HEK293 (cell line): ENCODE measurements at regions not wholly inside any gene's neighbourhood (a gene's known extent, or its start where the extent isn't known, plus 50 kb on each side); places are given as distances from the start of the nearest gene placed in this dataset.

Experiments used
- CTCF ChIA-PET: fragments of 350-600 bp; formaldehyde crosslinking; extraction: SDS; loops from one replicate; lab custom pipeline; 2021; ENCODE audit warnings: antibody characterized with exemption; lab: Yijun Ruan, JAX
- POLR2A ChIA-PET: fragments of 300-600 bp; formaldehyde crosslinking; extraction: SDS; loops from one replicate; lab custom pipeline; 2020; ENCODE audit warnings: antibody characterized with exemption, inconsistent platforms; lab: Yijun Ruan, JAX
- H3K27ac ChIP-seq: fragments of 200-500 bp; sonication (Bioruptor generic); 2 replicates; pipeline ENCODE4 v1.5.1; 2014; ENCODE audit warnings: low read depth, low read length, control low read depth, inconsistent platforms; ENCODE audit errors: extremely low read depth
- H3K36me3 ChIP-seq, 2 experiments: fragments of 200-500 bp in 1 of 2; sonication (Bioruptor generic) in 1 of 2; 1 replicate in 1 of 2; 2 replicates in 1 of 2; pipeline ENCODE4 v1.5.1; 2014 to 2017; ENCODE audit warnings: inconsistent platforms in 2 of 2, low read length in 2 of 2; ENCODE audit not compliant: control insufficient read depth in 2 of 2, insufficient read depth in 1 of 2
- H3K4me1 ChIP-seq: fragments of 200-500 bp; sonication (Bioruptor generic); 2 replicates; pipeline ENCODE4 v1.5.1; 2014; ENCODE audit warnings: mild to moderate bottlenecking, low read length, inconsistent platforms; ENCODE audit not compliant: control insufficient read depth, insufficient read depth
- H3K4me3 ChIP-seq: 2 replicates; pipeline ENCODE4 v1.5.1; 2011; ENCODE audit warnings: low read depth, mild to moderate bottlenecking, control low read depth, low read length, moderate library complexity
- H3K9me3 ChIP-seq: fragments of 200-500 bp; sonication (Bioruptor generic); 2 replicates; pipeline ENCODE4 v1.5.1; 2014; ENCODE audit warnings: low read depth, low read length, inconsistent platforms; ENCODE audit not compliant: control insufficient read depth, insufficient read depth
- BCL11A ChIP-seq: fragments of 450-650 bp; formaldehyde crosslinking; IDR thresholded peaks from 2 replicates; pipeline ENCODE4 v1.5.1; 2016; ENCODE audit warnings: low read depth, missing biosample characterization, missing genetic modification characterization
- SALL2 ChIP-seq: fragments of 450-650 bp; formaldehyde crosslinking; IDR thresholded peaks from 2 replicates; pipeline ENCODE4 v1.5.0; 2017; ENCODE audit warnings: missing biosample characterization, mild to moderate bottlenecking, missing genetic modification characterization, borderline replicate concordance
- SP7 ChIP-seq: fragments of 450-650 bp; formaldehyde crosslinking; IDR thresholded peaks from 2 replicates; pipeline ENCODE4 v1.5.1; 2016; ENCODE audit warnings: missing biosample characterization, missing genetic modification characterization
- TCF7L2 ChIP-seq: IDR thresholded peaks from 2 replicates; pipeline ENCODE4 v1.6.1; 2011; ENCODE audit warnings: low read depth, mild to moderate bottlenecking, inconsistent platforms, low read length, moderate library complexity, borderline replicate concordance
- YY2 ChIP-seq: fragments of 450-650 bp; formaldehyde crosslinking; IDR thresholded peaks from 2 replicates; pipeline ENCODE4 v1.5.1; 2016; ENCODE audit warnings: missing biosample characterization, missing genetic modification characterization
- ZNF112 ChIP-seq: fragments of 450-650 bp; formaldehyde crosslinking; IDR thresholded peaks from 2 replicates; pipeline ENCODE4 v1.5.0; 2017; ENCODE audit warnings: missing biosample characterization, missing genetic modification characterization
- ZNF184 ChIP-seq: fragments of 450-650 bp; IDR thresholded peaks from 2 replicates; pipeline ENCODE4 v1.5.1; 2018; ENCODE audit warnings: missing biosample characterization, mild to moderate bottlenecking, missing genetic modification characterization
- ZNF214 ChIP-seq: fragments of 450-650 bp; formaldehyde crosslinking; IDR thresholded peaks from 2 replicates; pipeline ENCODE4 v1.5.1; 2017; ENCODE audit warnings: missing biosample characterization, mild to moderate bottlenecking, missing genetic modification characterization, borderline replicate concordance
- ZNF292 ChIP-seq: fragments of 450-650 bp; formaldehyde crosslinking; IDR thresholded peaks from 2 replicates; pipeline ENCODE4 v1.5.1; 2016; ENCODE audit warnings: low read depth, missing biosample characterization, missing genetic modification characterization, borderline replicate concordance
- ZNF311 ChIP-seq: fragments of 450-650 bp; formaldehyde crosslinking; IDR thresholded peaks from 2 replicates; pipeline ENCODE4 v1.5.1; 2017; ENCODE audit warnings: missing biosample characterization, missing genetic modification characterization, borderline replicate concordance
- ZNF433 ChIP-seq: fragments of 450-650 bp; formaldehyde crosslinking; IDR thresholded peaks from 2 replicates; pipeline ENCODE4 v1.5.1; 2016; ENCODE audit warnings: missing biosample characterization, missing genetic modification characterization, low read depth
- ZNF658 ChIP-seq: fragments of 450-650 bp; formaldehyde crosslinking; IDR thresholded peaks from 2 replicates; pipeline ENCODE4; 2016; ENCODE audit warnings: missing biosample characterization, missing genetic modification characterization
- ZSCAN16 ChIP-seq: fragments of 450-650 bp; formaldehyde crosslinking; IDR thresholded peaks from 2 replicates; pipeline ENCODE4 v1.5.1; 2016; ENCODE audit warnings: missing biosample characterization, missing genetic modification characterization
- TF ChIP-seq, protein P1 (sequence below): fragments of 450-650 bp; formaldehyde crosslinking; IDR thresholded peaks from 2 replicates; pipeline ENCODE4; 2016; ENCODE audit warnings: missing biosample characterization, missing genetic modification characterization
- TF ChIP-seq, protein P2 (sequence below): fragments of 450-650 bp; formaldehyde crosslinking; IDR thresholded peaks from 2 replicates; pipeline ENCODE4 v1.5.1; 2016; ENCODE audit warnings: missing biosample characterization, missing genetic modification characterization
- TF ChIP-seq, protein P3 (sequence below): fragments of 450-650 bp; formaldehyde crosslinking; IDR thresholded peaks from 2 replicates; pipeline ENCODE4 v1.5.1; 2017; ENCODE audit warnings: missing biosample characterization, missing genetic modification characterization
- TF ChIP-seq, protein P4 (sequence below): fragments of 450-650 bp; formaldehyde crosslinking; IDR thresholded peaks from 2 replicates; pipeline ENCODE4 v1.5.1; 2016; ENCODE audit warnings: missing biosample characterization, missing genetic modification characterization, borderline replicate concordance

DNA sequence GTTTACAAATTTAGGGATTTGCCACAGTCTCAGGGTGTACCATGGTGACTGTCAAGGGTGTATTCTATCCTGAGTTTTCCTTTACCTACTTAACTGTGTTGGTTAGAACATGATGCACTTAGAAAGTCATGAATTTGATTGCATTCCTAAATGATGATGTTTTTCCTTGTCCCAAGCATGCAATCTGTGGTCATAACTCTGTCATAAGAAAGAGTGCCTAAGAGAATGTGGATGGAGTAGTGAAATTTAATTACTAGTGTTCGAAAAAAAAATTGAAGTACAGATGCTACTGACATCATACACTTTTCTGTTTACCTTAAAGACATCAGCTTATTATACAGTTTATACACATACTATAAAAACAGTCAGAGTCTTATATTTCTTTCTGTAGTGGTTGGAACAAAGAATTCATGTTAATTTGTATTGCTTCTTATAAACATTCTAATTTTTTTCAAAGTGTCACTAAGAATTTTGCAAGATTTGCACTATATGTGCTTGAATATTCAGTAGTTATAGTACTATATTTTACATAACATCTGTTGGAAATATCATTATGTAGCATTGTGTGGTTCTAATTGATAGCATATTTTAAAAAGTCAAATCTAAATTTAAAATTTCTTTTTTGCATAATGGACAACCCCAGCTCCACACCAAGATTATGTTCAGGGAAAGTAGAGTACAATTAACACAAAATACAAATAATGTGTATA lies 231.3 kb upstream of the KCNMB2 start (continued):
- 0 out of 2 replicates have a peak, but pooled peaks have one; percentile 37 for TF ChIP-seq SP7 (tag by site-specific recombination)

DNA sequence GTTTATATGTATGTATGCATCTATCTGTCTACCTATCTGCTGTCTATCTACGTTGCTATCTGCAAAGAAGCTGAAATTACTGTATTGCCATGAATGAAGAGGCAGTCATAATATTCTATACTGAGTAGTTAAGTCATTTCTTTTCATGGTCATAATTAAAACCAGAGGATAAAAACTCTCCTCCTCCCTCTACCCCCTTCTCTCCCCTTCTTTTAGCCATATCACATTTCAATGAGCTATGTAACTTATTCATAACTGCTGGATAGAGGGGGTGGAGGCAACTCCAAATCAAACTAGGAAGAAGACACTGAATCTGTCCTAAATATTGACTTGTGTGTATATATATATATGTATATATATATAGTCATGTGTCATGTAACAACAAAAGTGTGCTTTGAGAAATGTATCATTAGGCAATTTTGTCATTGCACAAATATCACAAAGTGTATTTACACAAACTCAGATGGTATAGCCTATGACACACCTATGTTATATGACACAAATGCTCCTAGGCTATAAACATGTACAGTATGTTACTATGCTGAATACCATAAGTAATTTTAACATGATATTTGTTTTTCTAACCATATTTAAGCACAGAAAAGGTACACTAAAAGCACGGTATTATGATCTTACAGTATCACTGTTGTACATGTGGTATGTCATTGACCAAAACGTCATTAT lies 229.7 kb upstream of the KCNMB2 start:
- Histone ChIP-seq H3K9me3 (no peaks in the 10 kb centered on the region), H3K36me3 (no peaks in the 10 kb centered on the region), H3K4me3 (no peak overlapping the region), H3K27ac (no peak overlapping the region), H3K4me1 (no peaks in the 10 kb centered on the region)
- POLR2A ChIA-PET: no interaction called here
- CTCF ChIA-PET: interaction anchor here (0.6 to 0.8 kb wide), 2 partner anchors 8 to 101 kb away, joined by 3 read pairs; no protein-coding TSS in a partner anchor
- TF ChIP-seq, protein P1, sequence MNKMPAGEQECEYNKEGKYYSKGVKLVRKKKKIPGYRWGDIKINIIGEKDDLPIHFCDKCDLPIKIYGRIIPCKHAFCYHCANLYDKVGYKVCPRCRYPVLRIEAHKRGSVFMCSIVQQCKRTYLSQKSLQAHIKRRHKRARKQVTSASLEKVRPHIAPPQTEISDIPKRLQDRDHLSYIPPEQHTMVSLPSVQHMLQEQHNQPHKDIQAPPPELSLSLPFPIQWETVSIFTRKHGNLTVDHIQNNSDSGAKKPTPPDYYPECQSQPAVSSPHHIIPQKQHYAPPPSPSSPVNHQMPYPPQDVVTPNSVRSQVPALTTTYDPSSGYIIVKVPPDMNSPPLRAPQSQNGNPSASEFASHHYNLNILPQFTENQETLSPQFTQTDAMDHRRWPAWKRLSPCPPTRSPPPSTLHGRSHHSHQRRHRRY (tag by site-specific recombination): no peak
- TF ChIP-seq TCF7L2 (no peak), ZNF658 (tag by site-specific recombination) (no peak), ZNF112 (tag by site-specific recombination) (no peak)

DNA sequence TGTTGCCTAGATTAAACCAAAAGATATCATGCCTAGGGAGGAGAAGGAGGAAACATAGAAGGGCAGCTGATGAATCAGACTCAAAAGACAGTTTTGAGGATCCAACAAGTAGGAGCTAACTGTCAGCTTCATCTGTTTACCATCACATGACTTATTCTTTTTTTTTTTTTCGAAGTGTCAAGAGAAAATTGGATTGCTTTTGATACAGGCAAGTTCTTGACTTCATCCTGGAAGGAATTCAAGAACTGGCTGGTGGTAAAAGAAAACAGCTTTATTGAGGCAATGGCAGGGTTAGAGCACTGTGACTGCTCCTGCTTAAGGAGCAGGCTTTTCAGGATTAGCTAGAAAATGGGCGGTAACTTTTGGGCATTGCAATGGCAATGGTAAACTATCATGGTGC lies 227.5 kb upstream of the KCNMB2 start:
- H3K36me3 ChIP-seq: no peaks in the 10 kb centered on the region
- H3K4me3 ChIP-seq: no peak overlapping the region
- ChIA-PET POLR2A (no interaction called here), CTCF (no interaction called here)
- no peaks in the 10 kb centered on the region for H3K4me1 ChIP-seq
- TF ChIP-seq BCL11A (tag by site-specific recombination): no peak
- no peak for TF ChIP-seq SALL2 (tag by site-specific recombination)
- no peak for TF ChIP-seq ZNF433
- no peak for TF ChIP-seq ZNF292 (tag by site-specific recombination)
- TF ChIP-seq ZSCAN16 (tag by site-specific recombination): no peak
- TF ChIP-seq ZNF184 (tag by site-specific recombination): no peak
- TF ChIP-seq YY2 (tag by site-specific recombination): no peak
- TF ChIP-seq ZNF311 (tag by site-specific recombination): no peak
- TF ChIP-seq ZNF658 (tag by site-specific recombination): no peak
- TF ChIP-seq, protein P2, sequence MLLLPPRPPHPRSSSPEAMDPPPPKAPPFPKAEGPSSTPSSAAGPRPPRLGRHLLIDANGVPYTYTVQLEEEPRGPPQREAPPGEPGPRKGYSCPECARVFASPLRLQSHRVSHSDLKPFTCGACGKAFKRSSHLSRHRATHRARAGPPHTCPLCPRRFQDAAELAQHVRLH (tag by site-specific recombination): no peak
- TF ChIP-seq, protein P3, sequence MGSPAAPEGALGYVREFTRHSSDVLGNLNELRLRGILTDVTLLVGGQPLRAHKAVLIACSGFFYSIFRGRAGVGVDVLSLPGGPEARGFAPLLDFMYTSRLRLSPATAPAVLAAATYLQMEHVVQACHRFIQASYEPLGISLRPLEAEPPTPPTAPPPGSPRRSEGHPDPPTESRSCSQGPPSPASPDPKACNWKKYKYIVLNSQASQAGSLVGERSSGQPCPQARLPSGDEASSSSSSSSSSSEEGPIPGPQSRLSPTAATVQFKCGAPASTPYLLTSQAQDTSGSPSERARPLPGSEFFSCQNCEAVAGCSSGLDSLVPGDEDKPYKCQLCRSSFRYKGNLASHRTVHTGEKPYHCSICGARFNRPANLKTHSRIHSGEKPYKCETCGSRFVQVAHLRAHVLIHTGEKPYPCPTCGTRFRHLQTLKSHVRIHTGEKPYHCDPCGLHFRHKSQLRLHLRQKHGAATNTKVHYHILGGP (tag by site-specific recombination): no peak
- no peak for TF ChIP-seq ZNF214 (tag by site-specific recombination)
- TF ChIP-seq, protein P4, sequence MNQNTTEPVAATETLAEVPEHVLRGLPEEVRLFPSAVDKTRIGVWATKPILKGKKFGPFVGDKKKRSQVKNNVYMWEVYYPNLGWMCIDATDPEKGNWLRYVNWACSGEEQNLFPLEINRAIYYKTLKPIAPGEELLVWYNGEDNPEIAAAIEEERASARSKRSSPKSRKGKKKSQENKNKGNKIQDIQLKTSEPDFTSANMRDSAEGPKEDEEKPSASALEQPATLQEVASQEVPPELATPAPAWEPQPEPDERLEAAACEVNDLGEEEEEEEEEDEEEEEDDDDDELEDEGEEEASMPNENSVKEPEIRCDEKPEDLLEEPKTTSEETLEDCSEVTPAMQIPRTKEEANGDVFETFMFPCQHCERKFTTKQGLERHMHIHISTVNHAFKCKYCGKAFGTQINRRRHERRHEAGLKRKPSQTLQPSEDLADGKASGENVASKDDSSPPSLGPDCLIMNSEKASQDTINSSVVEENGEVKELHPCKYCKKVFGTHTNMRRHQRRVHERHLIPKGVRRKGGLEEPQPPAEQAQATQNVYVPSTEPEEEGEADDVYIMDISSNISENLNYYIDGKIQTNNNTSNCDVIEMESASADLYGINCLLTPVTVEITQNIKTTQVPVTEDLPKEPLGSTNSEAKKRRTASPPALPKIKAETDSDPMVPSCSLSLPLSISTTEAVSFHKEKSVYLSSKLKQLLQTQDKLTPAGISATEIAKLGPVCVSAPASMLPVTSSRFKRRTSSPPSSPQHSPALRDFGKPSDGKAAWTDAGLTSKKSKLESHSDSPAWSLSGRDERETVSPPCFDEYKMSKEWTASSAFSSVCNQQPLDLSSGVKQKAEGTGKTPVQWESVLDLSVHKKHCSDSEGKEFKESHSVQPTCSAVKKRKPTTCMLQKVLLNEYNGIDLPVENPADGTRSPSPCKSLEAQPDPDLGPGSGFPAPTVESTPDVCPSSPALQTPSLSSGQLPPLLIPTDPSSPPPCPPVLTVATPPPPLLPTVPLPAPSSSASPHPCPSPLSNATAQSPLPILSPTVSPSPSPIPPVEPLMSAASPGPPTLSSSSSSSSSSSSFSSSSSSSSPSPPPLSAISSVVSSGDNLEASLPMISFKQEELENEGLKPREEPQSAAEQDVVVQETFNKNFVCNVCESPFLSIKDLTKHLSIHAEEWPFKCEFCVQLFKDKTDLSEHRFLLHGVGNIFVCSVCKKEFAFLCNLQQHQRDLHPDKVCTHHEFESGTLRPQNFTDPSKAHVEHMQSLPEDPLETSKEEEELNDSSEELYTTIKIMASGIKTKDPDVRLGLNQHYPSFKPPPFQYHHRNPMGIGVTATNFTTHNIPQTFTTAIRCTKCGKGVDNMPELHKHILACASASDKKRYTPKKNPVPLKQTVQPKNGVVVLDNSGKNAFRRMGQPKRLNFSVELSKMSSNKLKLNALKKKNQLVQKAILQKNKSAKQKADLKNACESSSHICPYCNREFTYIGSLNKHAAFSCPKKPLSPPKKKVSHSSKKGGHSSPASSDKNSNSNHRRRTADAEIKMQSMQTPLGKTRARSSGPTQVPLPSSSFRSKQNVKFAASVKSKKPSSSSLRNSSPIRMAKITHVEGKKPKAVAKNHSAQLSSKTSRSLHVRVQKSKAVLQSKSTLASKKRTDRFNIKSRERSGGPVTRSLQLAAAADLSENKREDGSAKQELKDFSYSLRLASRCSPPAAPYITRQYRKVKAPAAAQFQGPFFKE: no peak
- H3K27ac ChIP-seq: no peak overlapping the region
- H3K9me3 ChIP-seq: no peaks in the 10 kb centered on the region
